MM.1S (cell line): ENCODE measurements at regions not wholly inside any gene's neighbourhood (a gene's known extent, or its start where the extent isn't known, plus 50 kb on each side); places are given as distances from the start of the nearest gene placed in this dataset.
"Not testable (repeated sequence)": the region's sequence is repeated elsewhere in the genome, so short reads cannot be mapped to it uniquely, and the experiment has no call there.

ENCODE experiments used
- DNase-seq: peaks from one replicate; pipeline ENCODE4 v3.0.0-alpha.2; 2015
- H2AFZ ChIP-seq: fragments of 300-600 bp; sonication (generic); 2 replicates; pipeline ENCODE4 v1.6.0; 2016; ENCODE audit warnings: antibody characterized with exemption, low read length
- H3F3A ChIP-seq: fragments of 300-600 bp; sonication (generic); 2 replicates; pipeline ENCODE4 v1.6.1; 2016; ENCODE audit warnings: mild to moderate bottlenecking, antibody characterized with exemption, low read length, moderate library complexity, mixed read lengths; ENCODE audit not compliant: insufficient read depth
- H3K27ac ChIP-seq: fragments of 300-600 bp; sonication (generic); 2 replicates; pipeline ENCODE4 v1.5.1; 2016; ENCODE audit warnings: mild to moderate bottlenecking, low read length
- H3K27me3 ChIP-seq: fragments of 300-600 bp; sonication (generic); replicated peaks from 2 replicates; pipeline ENCODE4 v1.6.0; 2016; ENCODE audit warnings: low read length; ENCODE audit not compliant: insufficient read depth
- H3K36me3 ChIP-seq: fragments of 300-600 bp; sonication (generic); replicated peaks from 2 replicates; pipeline ENCODE4 v1.6.1; 2016; ENCODE audit warnings: mild to moderate bottlenecking, low read length, mixed read lengths; ENCODE audit not compliant: insufficient read depth
- H3K4me1 ChIP-seq: fragments of 300-600 bp; sonication (generic); 2 replicates; pipeline ENCODE4 v1.6.1; 2016; ENCODE audit warnings: low read length, mixed read lengths
- H3K4me2 ChIP-seq: fragments of 300-600 bp; sonication (generic); 2 replicates; pipeline ENCODE4 v1.6.0; 2016; ENCODE audit warnings: low read depth, low read length
- H3K4me3 ChIP-seq: fragments of 300-600 bp; sonication (generic); 2 replicates; pipeline ENCODE4 v1.5.1; 2016; ENCODE audit warnings: low read length, mixed read lengths
- H3K79me2 ChIP-seq: fragments of 300-600 bp; sonication (generic); 2 replicates; pipeline ENCODE4 v1.6.1; 2016; ENCODE audit warnings: mixed run types, low read length, mixed read lengths
- H3K9ac ChIP-seq: fragments of 300-600 bp; sonication (generic); 2 replicates; pipeline ENCODE4 v1.6.1; 2016; ENCODE audit warnings: low read length, mixed read lengths
- H3K9me2 ChIP-seq: fragments of 300-600 bp; sonication (generic); replicated peaks from 2 replicates; pipeline ENCODE4 v1.6.1; 2016; ENCODE audit warnings: mild to moderate bottlenecking, low read length, mixed read lengths; ENCODE audit not compliant: insufficient read depth
- H3K9me3 ChIP-seq: fragments of 300-600 bp; sonication (generic); replicated peaks from 2 replicates; pipeline ENCODE4 v1.6.1; 2016; ENCODE audit warnings: mild to moderate bottlenecking, low read length, mixed read lengths; ENCODE audit not compliant: insufficient read depth
- H4K20me1 ChIP-seq: fragments of 300-600 bp; sonication (generic); 2 replicates; pipeline ENCODE4 v1.6.1; 2016; ENCODE audit warnings: mild to moderate bottlenecking, low read length, moderate library complexity, mixed read lengths; ENCODE audit not compliant: insufficient read depth
- CTCF ChIP-seq: fragments of 300-600 bp; sonication (generic); IDR thresholded peaks from 2 replicates; pipeline ENCODE4 v1.5.1; 2016; ENCODE audit warnings: antibody characterized with exemption, low read length, mixed read lengths
- EZH2 ChIP-seq: fragments of 300-600 bp; sonication (generic); optimal IDR thresholded peaks from 2 replicates; pipeline ENCODE3; 2017; ENCODE audit warnings: low read depth, mild to moderate bottlenecking, antibody characterized with exemption, low read length, mixed read lengths
- EZH2phosphoT487 ChIP-seq: fragments of 300-600 bp; sonication (generic); IDR thresholded peaks from 2 replicates; pipeline ENCODE4 v1.6.1; 2018; ENCODE audit warnings: antibody characterized with exemption, low read length

GRCh38 chr3:89714237-89714636 is 606.8 kb downstream of the EPHA3 start:
- H3K4me1 ChIP-seq: no peaks in the 10 kb centered on the region

DNA sequence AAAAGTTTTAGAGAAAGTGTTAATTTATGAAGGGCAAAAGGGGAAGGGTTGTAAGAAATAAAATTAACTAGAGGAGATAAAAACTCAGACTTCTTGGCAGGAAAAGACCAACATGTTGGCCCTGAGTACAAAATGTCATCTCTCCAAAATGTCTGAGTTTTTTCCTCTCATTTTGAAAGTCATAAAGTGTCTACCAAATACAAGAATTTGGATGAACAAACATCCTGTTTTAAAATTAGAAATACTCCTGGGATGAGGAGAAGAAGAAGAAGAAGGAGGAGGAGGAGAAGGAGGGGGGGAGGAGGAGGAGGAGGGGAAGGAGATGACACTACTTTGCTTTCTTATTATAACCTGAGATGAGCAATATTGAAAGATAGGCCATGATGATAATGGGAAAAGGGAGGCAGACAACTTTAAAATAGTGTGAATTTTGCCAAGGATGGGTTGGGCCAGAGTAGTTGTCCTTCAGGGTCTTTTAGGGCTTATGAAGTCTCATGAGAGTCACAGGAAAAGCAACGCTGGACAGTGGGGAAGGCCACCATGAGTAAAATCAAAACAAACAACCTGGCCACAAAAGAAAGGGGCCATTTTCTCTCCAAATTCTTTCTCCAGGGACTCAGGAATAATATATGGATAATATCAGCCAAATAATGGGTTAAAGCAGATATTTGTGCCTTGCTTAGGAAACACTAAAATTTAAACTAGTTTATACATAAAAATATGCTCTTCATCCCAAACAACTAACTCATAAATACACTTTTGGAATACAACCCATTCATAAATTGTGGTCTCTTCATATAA is 632.9 kb downstream of the EPHA3 start:
- H3K9me3 ChIP-seq: no peaks in the 10 kb centered on the region
- H3K4me2 ChIP-seq: no peak overlapping the region
- no peaks in the 10 kb centered on the region for H3K9me2 ChIP-seq
- H4K20me1 ChIP-seq: no peaks in the 10 kb centered on the region
- no peak for DNase-seq
- H3K79me2 ChIP-seq: no peaks in the 10 kb centered on the region
- H3F3A ChIP-seq: no peaks in the 10 kb centered on the region
- no peak overlapping the region for H3K4me3 ChIP-seq
- TF ChIP-seq CTCF: no peak
- no peak for TF ChIP-seq EZH2
- TF ChIP-seq EZH2phosphoT487: no peak
- no peaks in the 10 kb centered on the region for H3K27me3 ChIP-seq
- H2AFZ ChIP-seq: no peak overlapping the region
- no peaks in the 10 kb centered on the region for H3K4me1 ChIP-seq
- no peaks in the 10 kb centered on the region for H3K36me3 ChIP-seq
- no peak overlapping the region for H3K9ac ChIP-seq
- no peak overlapping the region for H3K27ac ChIP-seq

More at GRCh38 chr3:89714237-89714636, 606.8 kb downstream of the EPHA3 start:
- no peak for TF ChIP-seq EZH2phosphoT487
- TF ChIP-seq EZH2: no peak
- no peak for TF ChIP-seq CTCF
- H3K27me3 ChIP-seq: no peaks in the 10 kb centered on the region
- no peak overlapping the region for H3K4me3 ChIP-seq
- no peaks in the 10 kb centered on the region for H3K79me2 ChIP-seq
- no peaks in the 10 kb centered on the region for H3K36me3 ChIP-seq
- no peak overlapping the region for H3K9ac ChIP-seq
- no peak overlapping the region for H3K4me2 ChIP-seq
- H3F3A ChIP-seq: no peaks in the 10 kb centered on the region
- no peak for DNase-seq
- no peak overlapping the region for H3K27ac ChIP-seq
- H3K9me3 ChIP-seq: no peaks in the 10 kb centered on the region
- H2AFZ ChIP-seq: no peak overlapping the region
- H3K9me2 ChIP-seq: no peaks in the 10 kb centered on the region
- no peaks in the 10 kb centered on the region for H4K20me1 ChIP-seq

DNA sequence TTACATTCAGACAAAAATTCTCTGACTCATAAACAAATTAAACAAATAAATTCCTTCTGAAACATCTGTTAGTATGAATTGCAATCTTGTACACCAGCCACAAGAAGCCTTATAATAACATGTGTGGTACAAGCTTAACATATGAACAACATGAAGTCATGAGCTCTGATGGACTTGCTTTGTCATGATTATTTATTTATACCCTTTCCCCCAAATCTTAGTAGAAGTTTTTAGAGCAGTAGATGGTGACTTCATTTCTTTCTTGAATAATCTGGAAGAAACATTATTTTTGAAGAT is 633.4 kb downstream of the EPHA3 start:
- H2AFZ ChIP-seq: no peak overlapping the region
- H3K9ac ChIP-seq: no peak overlapping the region
- H3K9me2 ChIP-seq: no peaks in the 10 kb centered on the region
- no peak overlapping the region for H3K4me3 ChIP-seq
- no peaks in the 10 kb centered on the region for H3K4me1 ChIP-seq
- no peak for DNase-seq
- no peaks in the 10 kb centered on the region for H3K9me3 ChIP-seq
- H3K27ac ChIP-seq: no peak overlapping the region
- no peaks in the 10 kb centered on the region for H3F3A ChIP-seq
- H3K4me2 ChIP-seq: no peak overlapping the region
- no peaks in the 10 kb centered on the region for H3K79me2 ChIP-seq
- no peaks in the 10 kb centered on the region for H3K36me3 ChIP-seq
- no peak for TF ChIP-seq EZH2
- no peaks in the 10 kb centered on the region for H3K27me3 ChIP-seq
- no peaks in the 10 kb centered on the region for H4K20me1 ChIP-seq

GRCh38 chr3:89742546-89742945 is 635.1 kb downstream of the EPHA3 start:
- no peaks in the 10 kb centered on the region for H3K27me3 ChIP-seq
- no peak overlapping the region for H2AFZ ChIP-seq
- no peak overlapping the region for H3K27ac ChIP-seq
- no peaks in the 10 kb centered on the region for H4K20me1 ChIP-seq
- H3K4me1 ChIP-seq: no peaks in the 10 kb centered on the region
- no peak for TF ChIP-seq EZH2
- no peak for TF ChIP-seq EZH2phosphoT487
- TF ChIP-seq CTCF: no peak
- H3K79me2 ChIP-seq: no peaks in the 10 kb centered on the region
- H3K4me3 ChIP-seq: no peak overlapping the region
- no peak for DNase-seq
- no peaks in the 10 kb centered on the region for H3K9me2 ChIP-seq
- H3K4me2 ChIP-seq: no peak overlapping the region
- H3K36me3 ChIP-seq: no peaks in the 10 kb centered on the region
- H3F3A ChIP-seq: no peaks in the 10 kb centered on the region
- no peaks in the 10 kb centered on the region for H3K9me3 ChIP-seq
- no peak overlapping the region for H3K9ac ChIP-seq

GRCh38 chr3:89747541-89748278 is 640.3 kb downstream of the EPHA3 start:
- not testable (repeated sequence) for DNase-seq, H3K4me1 ChIP-seq, H3K9ac ChIP-seq

More at GRCh38 chr3:89747541-89748278, 640.3 kb downstream of the EPHA3 start:
- H3K4me3 ChIP-seq, H3F3A ChIP-seq, H3K36me3 ChIP-seq, H3K27me3 ChIP-seq, H3K27ac ChIP-seq, H3K9me2 ChIP-seq, H3K4me2 ChIP-seq, H2AFZ ChIP-seq, H3K79me2 ChIP-seq, H4K20me1 ChIP-seq, H3K9me3 ChIP-seq: not testable (repeated sequence)
